GM10266 (cell line): ENCODE measurements at regions not wholly inside any gene's neighbourhood (a gene's known extent, or its start where the extent isn't known, plus 50 kb on each side); places are given as distances from the start of the nearest gene placed in this dataset.
A peak's percentile ranks its signal among the peaks of the same experiment; 100 is the strongest.

Experiments
- DNase-seq: peaks from one replicate; pipeline ENCODE4 v3.0.0; 2012; ENCODE audit errors: extremely low spot score
- CTCF ChIP-seq: IDR thresholded peaks from 2 replicates; pipeline ENCODE4 v1.5.1; 2012; ENCODE audit warnings: mild to moderate bottlenecking, low read depth; ENCODE audit not compliant: control insufficient read depth, insufficient read depth; ENCODE audit errors: missing control alignments

DNA sequence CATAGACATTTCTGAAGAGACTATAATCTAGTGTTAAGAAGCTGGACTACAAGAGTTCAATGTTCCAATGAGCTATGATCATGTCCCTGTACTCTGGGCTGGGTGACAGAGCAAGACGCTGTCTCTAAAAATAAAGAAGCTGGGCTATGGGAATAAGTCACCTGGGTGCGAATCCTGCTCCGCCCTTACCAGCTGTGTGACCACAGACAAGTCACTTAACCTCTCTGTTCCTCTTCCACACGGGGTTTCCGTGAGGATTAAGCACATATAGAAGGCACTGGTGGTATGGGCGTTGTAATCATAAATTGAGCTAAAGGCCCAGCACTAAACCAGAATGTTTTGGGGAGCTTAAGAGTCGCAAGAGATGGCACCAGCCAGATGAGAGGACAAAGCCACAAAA, 178.5 kb downstream of the HAUS1 start:
- no peak for DNase-seq
- TF ChIP-seq CTCF: no peak

DNA sequence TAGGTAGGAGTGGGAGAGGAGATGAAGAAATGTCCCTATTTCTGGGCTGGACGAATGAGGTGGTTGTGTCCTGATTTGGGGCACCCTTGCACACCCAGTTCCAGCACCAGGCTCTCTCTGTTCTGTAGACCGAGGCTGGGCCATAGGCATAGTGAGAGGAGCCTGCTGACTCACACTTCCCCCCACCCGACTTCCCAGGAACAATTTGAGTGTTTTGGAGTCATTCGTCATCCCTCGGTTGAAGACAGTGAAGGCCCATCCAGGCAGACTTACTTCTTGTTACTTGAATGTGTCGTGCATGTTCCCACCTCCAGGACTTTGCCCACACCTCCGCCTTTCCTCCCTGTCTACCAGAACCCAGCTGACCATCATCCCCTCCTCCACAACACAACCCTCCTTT, 179.1 kb downstream of the HAUS1 start:
- TF ChIP-seq CTCF: no peak
- DNase-seq: no peak

DNA sequence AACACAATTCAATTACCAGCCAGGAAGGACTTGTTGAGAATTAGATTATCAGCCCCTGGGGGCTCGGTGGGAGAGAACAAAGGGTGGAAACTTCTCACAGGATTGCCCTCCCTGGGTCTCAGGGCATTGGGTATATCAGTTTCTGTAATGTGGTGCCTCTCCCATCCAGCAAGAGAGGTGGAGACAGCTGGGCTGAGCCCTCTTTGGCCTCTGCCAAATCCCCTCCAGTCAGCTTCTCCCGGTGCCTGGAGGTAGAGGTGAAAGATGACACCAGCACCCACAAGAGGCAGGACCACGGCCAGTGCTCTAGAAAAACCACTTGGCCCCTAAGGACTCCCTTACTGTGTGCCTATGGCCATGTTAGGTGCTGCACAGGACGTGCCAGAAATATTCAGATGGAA, 179.7 kb downstream of the HAUS1 start:
- no peak for DNase-seq
- TF ChIP-seq CTCF: no peak

DNA sequence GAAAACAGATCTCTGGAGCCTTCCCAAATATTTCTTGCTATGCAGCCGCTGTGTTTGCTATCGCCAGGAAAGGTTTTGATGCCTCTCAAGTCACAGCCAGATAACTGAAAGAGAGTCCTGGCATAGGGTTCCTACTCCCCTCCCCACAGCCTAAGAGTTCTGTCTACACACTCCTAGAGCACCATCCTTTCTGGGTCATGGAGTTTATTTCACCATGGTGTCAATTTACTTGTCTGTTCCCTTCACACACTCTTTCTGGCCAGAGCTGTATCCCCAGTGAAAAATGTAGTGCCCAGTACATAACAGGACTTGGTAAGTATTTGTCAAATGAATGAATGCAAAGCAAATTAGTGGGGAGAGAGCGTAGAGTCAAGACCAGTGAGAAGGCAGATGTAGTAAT, 185.3 kb downstream of the HAUS1 start:
- no peak for TF ChIP-seq CTCF
- no peak for DNase-seq

DNA sequence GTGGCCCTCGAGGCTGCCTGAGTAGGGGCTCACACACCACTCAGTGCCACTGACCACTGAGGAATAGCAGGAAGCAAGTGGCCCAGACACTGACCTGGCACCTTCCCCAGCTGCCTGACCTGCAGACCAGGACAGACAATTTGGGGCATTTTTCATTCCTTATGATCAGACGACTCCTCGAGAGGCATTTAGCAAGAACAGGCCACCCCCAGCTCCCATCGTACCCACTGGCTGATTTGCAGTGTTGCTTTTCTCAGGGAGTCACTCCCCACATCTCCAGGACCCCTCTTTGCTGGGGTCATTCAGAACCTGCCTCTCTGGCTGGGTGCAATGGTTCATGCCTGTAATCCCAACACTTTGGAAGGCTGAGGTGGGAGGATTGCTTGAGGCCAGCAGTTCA, 185.7 kb downstream of the HAUS1 start:
- DNase-seq: no peak
- TF ChIP-seq CTCF: no peak

- no peak for TF ChIP-seq CTCF
These were observed 186.3 kb downstream of the HAUS1 start for GRCh38 chr18:46290440-46291020.

DNA sequence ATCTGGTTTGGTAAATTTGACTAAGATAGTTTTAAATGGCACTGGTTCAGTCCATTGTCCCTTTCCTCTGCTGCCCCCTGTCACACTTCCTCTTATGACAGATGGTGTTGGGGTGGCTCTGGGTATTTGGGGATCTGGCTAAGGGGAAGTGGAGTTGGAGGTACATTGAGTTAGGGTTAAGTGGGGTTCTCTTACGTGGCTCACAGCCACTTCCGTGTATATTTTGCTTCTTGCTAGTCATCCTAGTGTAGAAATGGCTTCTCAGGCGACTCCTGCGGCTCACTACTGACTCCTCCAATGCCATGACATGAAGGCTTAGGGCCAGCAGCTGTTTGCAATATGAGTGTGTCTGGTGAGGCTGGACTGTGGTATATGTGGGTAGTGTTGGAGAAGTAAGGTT, 187.0 kb downstream of the HAUS1 start:
- DNase-seq: no peak
- TF ChIP-seq CTCF: peak; percentile 13

More at GRCh38 chr18:46290440-46291020, 186.3 kb downstream of the HAUS1 start:
- no peak for DNase-seq
